Gastrocnemius medialis (tissue), 4 donors: ENCODE measurements at regions not wholly inside any gene's neighbourhood (a gene's known extent, or its start where the extent isn't known, plus 50 kb on each side); places are given as distances from the start of the nearest gene placed in this dataset.
"Not testable (repeated sequence)": the region's sequence is repeated elsewhere in the genome, so short reads cannot be mapped to it uniquely, and the experiment has no call there.

Source experiments
- ATAC-seq, 2 donors: fragments of 150-250 bp; one replicate each; pipeline ENCODE4 v1.9.1; 2016
- DNase-seq, 2 donors: peaks; one replicate each; pipeline ENCODE4 v3.0.0-alpha.2; 2019
- H3K27ac ChIP-seq, 4 donors: fragments of 200-600 bp; sonication (generic); 1 replicate in 1 of 4; 2 replicates in 3 of 4; pipeline ENCODE4 v1.5.1; 2016 to 2018; ENCODE audit warnings: mild to moderate bottlenecking in 2 of 4, moderate library complexity in 1 of 4
- H3K27me3 ChIP-seq, 3 donors: fragments of 200-600 bp; sonication (generic) in 2 of 3; 1 replicate in 1 of 3; 2 replicates in 2 of 3; pipeline versions ENCODE4 v1.5.1 to v1.6.0; 2016 to 2019; ENCODE audit warnings: mild to moderate bottlenecking in 1 of 3, moderate library complexity in 1 of 3
- H3K36me3 ChIP-seq, 2 donors: fragments of 200-600 bp; sonication (generic) in 1 of 2; one replicate each; pipeline ENCODE4 v1.5.1; 2017 to 2018
- H3K4me1 ChIP-seq, 2 donors: fragments of 200-600 bp; sonication (generic) in 1 of 2; one replicate each; pipeline ENCODE4 v1.5.1; 2016 to 2017; ENCODE audit warnings: mild to moderate bottlenecking in 2 of 2
- H3K4me3 ChIP-seq, 4 donors: fragments of 200-600 bp; sonication (generic) in 3 of 4; 1 replicate in 1 of 4; 2 replicates in 3 of 4; pipeline ENCODE4 v1.5.1; 2016 to 2019; ENCODE audit warnings: mild to moderate bottlenecking in 2 of 4
- H3K9me3 ChIP-seq, 3 donors: fragments of 200-600 bp; sonication (generic) in 2 of 3; 1 replicate in 1 of 3; 2 replicates in 2 of 3; pipeline ENCODE4 v1.5.1; 2016 to 2019
- POLR2A ChIP-seq, 2 donors: fragments of 450-650 bp; IDR thresholded peaks; one replicate each; pipeline ENCODE4 v1.6.1; 2017; ENCODE audit warnings: antibody characterized with exemption in 2 of 2, mild to moderate bottlenecking in 2 of 2, moderate library complexity in 2 of 2
- in situ Hi-C, 4 donors: fragments of 200-750 bp; cut with MboI; loops; one replicate each; pipeline versions ENCODE4 v1.15.0 to v1.8.0; 2017; ENCODE audit warnings: low sequenced_read_pairs in 4 of 4
- intact Hi-C: fragments of 100-400 bp; cut with DNase I; formaldehyde crosslinking; loops from one replicate; pipeline ENCODE4 v1.15.1; 2023; ENCODE audit warnings: low total_unique reads
- TF ChIP-seq, protein P1 (sequence below), 5 experiments: fragments of 450-650 bp in 3 of 5; fragments of 200-600 bp in 2 of 5; sonication (generic) in 2 of 5; IDR thresholded peaks in 4 of 5; conservative IDR thresholded peaks in 1 of 5; 1 replicate in 4 of 5; 2 replicates in 1 of 5; pipeline ENCODE4 v1.5.1; 2016 to 2019; ENCODE audit warnings: antibody characterized with exemption in 5 of 5, mild to moderate bottlenecking in 3 of 5, moderate library complexity in 3 of 5

GRCh38 chr4:154164931-154165839, 326.4 kb downstream of the DCHS2 start:
- Histone ChIP-seq H3K36me3 (no peaks in the 10 kb centered on the region), H3K27me3 (no peaks in the 10 kb centered on the region), H3K4me1 (no peaks in the 10 kb centered on the region), H3K4me3 (no peak overlapping the region), H3K9me3 (no peaks in the 10 kb centered on the region), H3K27ac (no peak overlapping the region)
- intact Hi-C loops, result no loop called here
- ATAC-seq (no peak), DNase-seq (no peak)
- in situ Hi-C loops, result no loop called here
- TF ChIP-seq, protein P1, sequence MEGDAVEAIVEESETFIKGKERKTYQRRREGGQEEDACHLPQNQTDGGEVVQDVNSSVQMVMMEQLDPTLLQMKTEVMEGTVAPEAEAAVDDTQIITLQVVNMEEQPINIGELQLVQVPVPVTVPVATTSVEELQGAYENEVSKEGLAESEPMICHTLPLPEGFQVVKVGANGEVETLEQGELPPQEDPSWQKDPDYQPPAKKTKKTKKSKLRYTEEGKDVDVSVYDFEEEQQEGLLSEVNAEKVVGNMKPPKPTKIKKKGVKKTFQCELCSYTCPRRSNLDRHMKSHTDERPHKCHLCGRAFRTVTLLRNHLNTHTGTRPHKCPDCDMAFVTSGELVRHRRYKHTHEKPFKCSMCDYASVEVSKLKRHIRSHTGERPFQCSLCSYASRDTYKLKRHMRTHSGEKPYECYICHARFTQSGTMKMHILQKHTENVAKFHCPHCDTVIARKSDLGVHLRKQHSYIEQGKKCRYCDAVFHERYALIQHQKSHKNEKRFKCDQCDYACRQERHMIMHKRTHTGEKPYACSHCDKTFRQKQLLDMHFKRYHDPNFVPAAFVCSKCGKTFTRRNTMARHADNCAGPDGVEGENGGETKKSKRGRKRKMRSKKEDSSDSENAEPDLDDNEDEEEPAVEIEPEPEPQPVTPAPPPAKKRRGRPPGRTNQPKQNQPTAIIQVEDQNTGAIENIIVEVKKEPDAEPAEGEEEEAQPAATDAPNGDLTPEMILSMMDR (IDR thresholded peaks at IDR 0.05 in 4 of 5, conservative IDR thresholded peaks at IDR 0.05 in 1 of 5), result no peak
- no peak for TF ChIP-seq POLR2A (IDR thresholded peaks at IDR 0.05)

DNA sequence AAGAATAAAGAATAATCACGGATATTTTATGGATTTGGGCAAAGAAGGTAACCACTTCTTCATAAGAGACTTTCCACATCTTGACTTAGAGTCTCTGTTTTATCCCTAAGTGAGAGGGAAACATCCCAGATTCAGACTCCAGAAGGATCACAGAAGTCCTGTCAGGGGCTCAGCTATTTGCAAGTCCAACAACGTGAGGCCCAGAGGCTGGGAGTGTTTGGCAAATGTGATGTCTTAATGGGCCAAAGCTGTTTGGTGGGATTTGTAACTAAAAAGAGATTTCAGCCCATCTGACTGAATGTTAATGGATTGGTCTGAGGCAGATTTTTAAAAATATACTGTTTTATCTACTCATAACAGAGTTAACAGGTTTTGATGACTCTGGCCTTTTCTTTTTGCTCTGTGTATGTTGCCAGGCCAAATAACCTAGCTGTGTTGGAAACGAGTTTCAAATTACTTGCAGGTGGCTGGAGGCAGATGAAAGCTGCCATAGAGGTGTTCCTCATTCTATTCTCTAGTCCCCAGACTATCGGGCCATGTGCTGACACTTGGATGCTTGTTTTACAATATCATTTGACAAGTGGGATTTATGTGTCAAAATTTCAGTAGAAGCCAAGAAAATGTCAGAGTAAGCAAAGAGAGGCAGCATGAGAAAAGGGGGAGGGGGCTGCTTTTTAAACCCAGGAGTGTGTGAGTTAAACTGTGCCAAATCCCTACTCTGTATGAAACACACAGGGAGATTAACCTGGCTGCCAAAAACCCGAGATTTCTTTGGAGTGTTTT, 330.9 kb downstream of the DCHS2 start:
- H3K4me3 ChIP-seq, result no peak overlapping the region
- no peaks in the 10 kb centered on the region for H3K36me3 ChIP-seq
- no peaks in the 10 kb centered on the region for H3K9me3 ChIP-seq
- no peaks in the 10 kb centered on the region for H3K27me3 ChIP-seq
- no peak overlapping the region for H3K27ac ChIP-seq
- ATAC-seq, result no peak
- DNase-seq, result no peak
- H3K4me1 ChIP-seq, result no peaks in the 10 kb centered on the region
- TF ChIP-seq POLR2A (IDR thresholded peaks at IDR 0.05), result no peak
- TF ChIP-seq, protein P1 (IDR thresholded peaks at IDR 0.05 in 4 of 5, conservative IDR thresholded peaks at IDR 0.05 in 1 of 5), result no peak
- in situ Hi-C loops (no loop called here), intact Hi-C loops (no loop called here)

DNA sequence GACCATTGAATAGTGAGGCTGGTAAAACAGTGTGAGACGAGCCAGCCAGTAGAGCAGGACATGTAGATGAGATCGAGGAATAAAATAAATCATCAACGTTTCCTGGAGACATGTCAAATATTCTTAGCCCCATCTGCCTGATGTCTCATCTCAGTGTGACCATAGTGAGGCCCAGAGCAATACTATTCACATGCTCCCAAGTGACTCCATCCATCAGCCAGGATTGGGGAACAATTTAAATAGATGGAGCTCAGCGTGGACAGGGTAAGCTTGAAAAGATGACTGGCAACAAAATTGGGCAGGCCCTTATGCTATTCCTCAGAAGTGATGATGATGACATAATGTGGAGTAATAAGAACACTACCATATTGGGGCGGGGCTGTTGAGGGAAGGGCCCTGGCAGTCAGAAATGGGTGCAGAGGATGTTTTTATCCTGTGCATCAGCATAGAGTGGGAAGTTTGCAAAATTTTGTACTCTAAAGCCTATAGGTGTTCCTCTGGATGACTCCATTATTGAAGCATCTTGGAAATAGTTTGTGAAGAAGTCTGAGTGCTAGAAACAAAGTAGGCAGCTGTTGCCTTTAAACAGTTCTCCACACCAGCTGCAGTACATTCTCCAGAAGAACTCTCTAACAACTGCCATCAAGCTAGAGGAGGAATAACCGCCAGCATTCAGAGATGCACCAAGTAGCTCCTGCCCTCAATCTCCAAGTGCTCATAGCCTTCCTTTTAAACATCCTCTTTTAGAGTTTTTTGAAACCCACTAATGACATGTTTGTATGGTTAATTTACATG, 333.0 kb downstream of the DCHS2 start:
- no peak for TF ChIP-seq POLR2A (IDR thresholded peaks at IDR 0.05)
- TF ChIP-seq, protein P1 (IDR thresholded peaks at IDR 0.05 in 4 of 5, conservative IDR thresholded peaks at IDR 0.05 in 1 of 5), result no peak
- Histone ChIP-seq H3K27me3 (no peaks in the 10 kb centered on the region), H3K36me3 (no peaks in the 10 kb centered on the region), H3K9me3 (no peaks in the 10 kb centered on the region), H3K4me3 (no peak overlapping the region), H3K27ac (no peak overlapping the region), H3K4me1 (no peaks in the 10 kb centered on the region)
- intact Hi-C loops, result no loop called here
- in situ Hi-C loops, result no loop called here
- ATAC-seq (no peak), DNase-seq (no peak)

- Histone ChIP-seq H3K4me3 (no peak overlapping the region), H3K4me1 (no peaks in the 10 kb centered on the region), H3K36me3 (no peaks in the 10 kb centered on the region), H3K27me3 (no peaks in the 10 kb centered on the region), H3K9me3 (no peaks in the 10 kb centered on the region), H3K27ac (no peak overlapping the region)
- in situ Hi-C loops, result no loop called here
- DNase-seq (no peak), ATAC-seq (no peak)
- TF ChIP-seq POLR2A (IDR thresholded peaks at IDR 0.05), result no peak
- TF ChIP-seq, protein P1 (IDR thresholded peaks at IDR 0.05 in 4 of 5, conservative IDR thresholded peaks at IDR 0.05 in 1 of 5), result no peak
- intact Hi-C loops, result no loop called here
These were observed 339.1 kb downstream of the DCHS2 start for GRCh38 chr4:154152546-154152945.

DNA sequence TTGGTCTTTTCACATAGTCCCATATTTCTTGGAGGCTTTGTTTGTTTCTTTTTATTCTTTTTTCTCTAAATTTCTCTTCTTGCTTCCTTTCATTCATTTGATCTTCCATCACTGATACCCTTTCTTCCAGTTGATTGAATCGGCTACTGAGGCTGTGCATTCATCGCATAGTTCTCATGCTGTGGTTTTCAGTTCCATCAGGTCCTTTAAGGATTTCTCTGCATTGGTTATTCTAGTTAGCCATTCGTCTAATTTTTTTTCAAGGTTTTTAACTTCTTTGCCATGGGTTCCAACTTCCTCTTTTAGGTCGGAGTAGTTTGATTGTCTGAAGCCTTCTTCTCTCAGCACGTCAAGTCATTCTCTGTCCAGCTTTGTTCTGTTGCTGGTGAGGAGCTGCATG, 342.4 kb downstream of the DCHS2 start:
- H3K4me3 ChIP-seq, result not testable (repeated sequence)

More for the DNA sequence above, 342.4 kb downstream of the DCHS2 start:
- DNase-seq, ATAC-seq, H3K4me1 ChIP-seq, H3K27ac ChIP-seq, H3K9me3 ChIP-seq, intact Hi-C loops, H3K27me3 ChIP-seq, in situ Hi-C loops, H3K36me3 ChIP-seq: not testable (repeated sequence)
